DND-41 (cell line): ENCODE measurements at regions not wholly inside any gene's neighbourhood (a gene's known extent, or its start where the extent isn't known, plus 50 kb on each side); places are given as distances from the start of the nearest gene placed in this dataset.

ENCODE experiments used
- EZH2 ChIP-seq: IDR thresholded peaks from 3 replicates; pipeline ENCODE4 v1.6.1; 2012; ENCODE audit warnings: borderline replicate concordance, low read depth, mild to moderate bottlenecking, moderate library complexity, low read length, inconsistent platforms; ENCODE audit not compliant: severe bottlenecking
- TF ChIP-seq, protein P1 (sequence below): IDR thresholded peaks from 2 replicates; pipeline ENCODE4 v1.5.1; 2012; ENCODE audit warnings: borderline replicate concordance, low read length, moderate library complexity, mild to moderate bottlenecking; ENCODE audit not compliant: poor library complexity, severe bottlenecking; ENCODE audit errors: extremely low read depth

DNA sequence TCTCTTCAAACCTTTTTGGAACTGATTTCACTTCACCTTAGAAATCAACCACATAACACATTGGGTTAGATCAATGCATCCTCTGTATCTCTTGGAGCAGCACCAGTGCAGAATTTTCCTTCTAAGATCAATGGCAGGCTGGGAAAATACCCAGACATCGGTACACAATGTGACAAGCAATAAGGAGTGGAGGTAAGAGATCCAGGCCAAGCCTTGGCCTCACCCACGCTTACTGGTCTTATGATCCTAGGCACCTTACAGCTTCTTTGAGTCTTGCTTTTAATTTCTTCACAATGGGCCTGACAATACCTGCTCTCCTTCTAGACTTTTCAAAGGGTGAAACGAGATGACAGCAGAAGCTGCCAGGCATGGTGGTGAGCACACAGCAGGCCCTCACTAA, 232.0 kb downstream of the LACC1 start:
- TF ChIP-seq, protein P1, sequence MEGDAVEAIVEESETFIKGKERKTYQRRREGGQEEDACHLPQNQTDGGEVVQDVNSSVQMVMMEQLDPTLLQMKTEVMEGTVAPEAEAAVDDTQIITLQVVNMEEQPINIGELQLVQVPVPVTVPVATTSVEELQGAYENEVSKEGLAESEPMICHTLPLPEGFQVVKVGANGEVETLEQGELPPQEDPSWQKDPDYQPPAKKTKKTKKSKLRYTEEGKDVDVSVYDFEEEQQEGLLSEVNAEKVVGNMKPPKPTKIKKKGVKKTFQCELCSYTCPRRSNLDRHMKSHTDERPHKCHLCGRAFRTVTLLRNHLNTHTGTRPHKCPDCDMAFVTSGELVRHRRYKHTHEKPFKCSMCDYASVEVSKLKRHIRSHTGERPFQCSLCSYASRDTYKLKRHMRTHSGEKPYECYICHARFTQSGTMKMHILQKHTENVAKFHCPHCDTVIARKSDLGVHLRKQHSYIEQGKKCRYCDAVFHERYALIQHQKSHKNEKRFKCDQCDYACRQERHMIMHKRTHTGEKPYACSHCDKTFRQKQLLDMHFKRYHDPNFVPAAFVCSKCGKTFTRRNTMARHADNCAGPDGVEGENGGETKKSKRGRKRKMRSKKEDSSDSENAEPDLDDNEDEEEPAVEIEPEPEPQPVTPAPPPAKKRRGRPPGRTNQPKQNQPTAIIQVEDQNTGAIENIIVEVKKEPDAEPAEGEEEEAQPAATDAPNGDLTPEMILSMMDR = no peak
- no peak for TF ChIP-seq EZH2
